BE2C (cell line): ENCODE measurements at regions not wholly inside any gene's neighbourhood (a gene's known extent, or its start where the extent isn't known, plus 50 kb on each side); places are given as distances from the start of the nearest gene placed in this dataset.

Experiments
- DNase-seq: peaks from one replicate; pipeline ENCODE4 v3.0.0-alpha.2; 2020
- H3K27me3 ChIP-seq: fragments of 250-450 bp; sonication (Bioruptor Pico); 2 replicates; pipeline ENCODE4 v1.5.1; 2020; ENCODE audit warnings: mild to moderate bottlenecking
- H3K36me3 ChIP-seq: fragments of 250-450 bp; sonication (Bioruptor Pico); 2 replicates; pipeline ENCODE4 v1.5.1; 2020; ENCODE audit warnings: mild to moderate bottlenecking
- H3K4me1 ChIP-seq: fragments of 250-450 bp; sonication (Bioruptor Pico); 2 replicates; pipeline ENCODE4 v1.5.1; 2020
- H3K4me3 ChIP-seq: 2 replicates; pipeline ENCODE4 v1.5.1; 2011; ENCODE audit warnings: low read depth, low read length
- H3K9me3 ChIP-seq: fragments of 250-450 bp; sonication (Bioruptor Pico); 2 replicates; pipeline ENCODE4 v1.5.1; 2020
- TF ChIP-seq, protein P1 (sequence below): IDR thresholded peaks from 2 replicates; pipeline ENCODE4 v1.5.1; 2012; ENCODE audit warnings: mild to moderate bottlenecking, low read depth, low read length

DNA sequence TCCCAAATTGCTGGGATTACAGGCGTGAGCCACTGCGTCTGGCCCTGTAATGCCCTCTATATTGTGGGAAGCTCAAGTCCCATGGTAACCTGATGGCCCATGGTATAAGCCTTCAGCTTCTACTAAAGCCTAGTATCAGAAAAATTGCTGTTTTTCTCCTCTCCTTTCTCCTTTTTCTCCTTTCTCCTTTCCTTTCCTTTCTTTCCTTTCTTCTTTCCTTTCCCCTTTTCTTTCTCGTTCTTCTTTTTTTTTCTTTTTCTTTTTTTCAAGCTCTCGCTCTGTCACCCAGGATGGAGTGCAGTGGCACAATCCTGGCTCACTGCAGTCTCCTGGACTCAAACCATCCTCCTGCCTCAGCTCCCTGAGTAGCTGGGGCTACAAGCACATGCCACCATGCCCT, 740.7 kb downstream of the FAM133A start:
- H3K27me3 ChIP-seq, result no peaks in the 10 kb centered on the region
- no peaks in the 10 kb centered on the region for H3K4me1 ChIP-seq
- no peak for DNase-seq
- TF ChIP-seq, protein P1, sequence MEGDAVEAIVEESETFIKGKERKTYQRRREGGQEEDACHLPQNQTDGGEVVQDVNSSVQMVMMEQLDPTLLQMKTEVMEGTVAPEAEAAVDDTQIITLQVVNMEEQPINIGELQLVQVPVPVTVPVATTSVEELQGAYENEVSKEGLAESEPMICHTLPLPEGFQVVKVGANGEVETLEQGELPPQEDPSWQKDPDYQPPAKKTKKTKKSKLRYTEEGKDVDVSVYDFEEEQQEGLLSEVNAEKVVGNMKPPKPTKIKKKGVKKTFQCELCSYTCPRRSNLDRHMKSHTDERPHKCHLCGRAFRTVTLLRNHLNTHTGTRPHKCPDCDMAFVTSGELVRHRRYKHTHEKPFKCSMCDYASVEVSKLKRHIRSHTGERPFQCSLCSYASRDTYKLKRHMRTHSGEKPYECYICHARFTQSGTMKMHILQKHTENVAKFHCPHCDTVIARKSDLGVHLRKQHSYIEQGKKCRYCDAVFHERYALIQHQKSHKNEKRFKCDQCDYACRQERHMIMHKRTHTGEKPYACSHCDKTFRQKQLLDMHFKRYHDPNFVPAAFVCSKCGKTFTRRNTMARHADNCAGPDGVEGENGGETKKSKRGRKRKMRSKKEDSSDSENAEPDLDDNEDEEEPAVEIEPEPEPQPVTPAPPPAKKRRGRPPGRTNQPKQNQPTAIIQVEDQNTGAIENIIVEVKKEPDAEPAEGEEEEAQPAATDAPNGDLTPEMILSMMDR, result no peak
- no peaks in the 10 kb centered on the region for H3K36me3 ChIP-seq
- H3K9me3 ChIP-seq, result no peaks in the 10 kb centered on the region
- H3K4me3 ChIP-seq, result no peak overlapping the region

DNA sequence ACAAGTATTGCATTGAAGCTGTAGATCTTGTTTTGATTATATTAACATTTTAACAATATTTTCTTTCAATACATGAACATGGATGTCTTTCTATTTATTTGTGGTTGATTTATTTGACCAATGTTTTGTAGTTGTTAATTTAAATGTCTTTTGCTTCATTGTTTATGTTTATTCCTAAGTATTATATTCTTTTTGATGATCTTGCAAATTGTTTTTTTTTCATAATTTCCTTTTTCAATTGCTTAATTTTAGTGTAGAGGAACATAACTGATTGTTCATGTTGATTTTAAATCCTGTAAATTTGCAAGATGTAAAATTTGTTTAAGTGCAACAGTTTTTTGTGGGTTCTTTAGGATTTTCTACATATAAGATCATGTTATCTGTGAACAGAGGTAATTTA, 744.1 kb downstream of the FAM133A start:
- TF ChIP-seq, protein P1, result no peak
- DNase-seq, result no peak
- Histone ChIP-seq H3K4me1 (no peaks in the 10 kb centered on the region), H3K36me3 (no peaks in the 10 kb centered on the region), H3K9me3 (no peaks in the 10 kb centered on the region), H3K27me3 (no peaks in the 10 kb centered on the region), H3K4me3 (no peak overlapping the region)

DNA sequence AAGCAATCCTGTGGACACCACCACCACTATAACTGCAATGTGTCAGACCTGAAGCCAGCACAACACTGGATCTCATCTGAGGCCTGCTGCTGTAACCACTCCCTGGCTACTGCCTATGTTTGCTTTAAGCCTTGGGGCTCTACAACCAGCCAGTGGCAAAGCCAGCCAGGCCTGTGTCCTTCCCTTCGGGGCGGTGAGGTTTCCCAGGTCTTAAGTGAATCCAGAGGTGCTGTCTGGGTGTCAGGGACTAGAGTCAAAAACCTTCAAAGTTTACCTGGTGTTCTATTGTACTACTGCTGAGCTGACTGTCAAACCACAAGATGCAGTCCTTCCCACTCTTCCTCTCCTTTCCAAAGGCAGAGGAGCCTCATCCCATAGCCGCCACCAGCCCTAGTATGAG, 750.5 kb downstream of the FAM133A start:
- DNase-seq, result no peak
- Histone ChIP-seq H3K9me3 (no peaks in the 10 kb centered on the region), H3K4me3 (no peak overlapping the region), H3K27me3 (no peaks in the 10 kb centered on the region), H3K36me3 (no peaks in the 10 kb centered on the region), H3K4me1 (no peaks in the 10 kb centered on the region)
- TF ChIP-seq, protein P1, result no peak

DNA sequence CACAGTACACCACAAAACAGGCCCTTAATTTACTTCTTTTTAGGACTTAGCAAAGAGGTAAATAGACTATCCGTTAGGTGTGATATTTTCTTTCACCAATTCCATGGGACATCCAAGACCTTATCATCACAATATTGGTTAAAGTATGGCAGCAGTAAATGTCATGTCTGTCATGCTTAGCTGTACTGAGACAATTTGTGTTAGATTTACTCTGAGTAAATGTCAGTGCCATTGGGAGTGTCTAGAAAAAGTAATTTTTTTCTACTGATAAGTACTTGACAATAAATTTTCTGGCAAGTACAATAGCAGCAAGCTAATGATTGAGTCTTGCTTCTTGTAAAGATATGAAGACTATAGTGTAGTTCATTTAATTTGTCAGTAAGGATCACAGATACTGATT, 756.1 kb downstream of the FAM133A start:
- no peak for DNase-seq
- Histone ChIP-seq H3K36me3 (no peaks in the 10 kb centered on the region), H3K9me3 (no peaks in the 10 kb centered on the region), H3K4me1 (no peaks in the 10 kb centered on the region), H3K4me3 (no peak overlapping the region), H3K27me3 (no peaks in the 10 kb centered on the region)
- TF ChIP-seq, protein P1, result no peak

DNA sequence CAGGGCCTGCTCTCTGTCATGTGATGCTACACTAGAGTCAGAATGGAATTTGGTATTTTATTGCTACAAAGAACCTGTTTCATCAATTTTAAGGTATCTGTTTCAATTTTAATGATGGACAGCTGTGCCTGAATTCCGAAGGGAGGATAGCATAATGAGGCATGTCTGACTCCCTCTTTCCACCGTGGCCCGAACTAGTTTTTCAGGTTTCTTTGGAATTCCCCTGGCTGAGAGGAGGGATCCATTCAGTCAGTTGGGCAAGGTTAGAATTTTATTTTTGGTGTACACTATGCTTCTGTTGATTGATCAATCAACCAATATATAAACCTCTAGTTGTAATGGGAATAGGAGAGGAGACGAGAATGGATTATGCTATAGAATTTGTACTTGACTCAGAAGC, 761.8 kb downstream of the FAM133A start:
- H3K4me3 ChIP-seq, result no peak overlapping the region
- no peak for DNase-seq
- TF ChIP-seq, protein P1, result no peak

DNA sequence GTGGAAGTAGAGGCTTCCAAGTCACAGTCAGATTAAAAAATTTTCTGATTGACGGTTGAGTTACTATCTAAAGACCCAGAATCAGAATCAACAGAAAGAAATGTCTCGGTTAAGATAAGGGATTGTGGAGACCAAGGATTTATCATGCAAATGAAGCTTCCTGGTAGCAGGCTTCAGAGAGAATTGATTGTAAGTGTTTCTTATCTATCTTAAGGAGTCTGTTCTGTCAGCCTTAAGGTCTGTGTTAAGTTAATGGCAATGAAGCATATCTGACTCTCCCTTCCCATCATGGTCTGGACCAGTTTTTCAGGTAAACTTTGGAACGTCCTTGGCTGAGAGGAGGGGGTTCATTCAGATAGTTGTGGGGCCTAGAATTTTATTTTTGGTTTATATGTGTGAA, 780.2 kb downstream of the FAM133A start:
- no peak for DNase-seq
- TF ChIP-seq, protein P1, result no peak
- Histone ChIP-seq H3K4me1 (no peaks in the 10 kb centered on the region), H3K9me3 (no peaks in the 10 kb centered on the region), H3K4me3 (no peak overlapping the region), H3K27me3 (no peaks in the 10 kb centered on the region), H3K36me3 (no peaks in the 10 kb centered on the region)

More for the DNA sequence above, 761.8 kb downstream of the FAM133A start:
- H3K36me3 ChIP-seq, result no peaks in the 10 kb centered on the region
- H3K27me3 ChIP-seq, result no peaks in the 10 kb centered on the region
- H3K9me3 ChIP-seq, result no peaks in the 10 kb centered on the region
- H3K4me1 ChIP-seq, result no peaks in the 10 kb centered on the region
